ENCODE measurements at regions not wholly inside any gene's neighbourhood (a gene's known extent, or its start where the extent isn't known, plus 50 kb on each side); places are given as distances from the start of the nearest gene placed in this dataset.

DNA sequence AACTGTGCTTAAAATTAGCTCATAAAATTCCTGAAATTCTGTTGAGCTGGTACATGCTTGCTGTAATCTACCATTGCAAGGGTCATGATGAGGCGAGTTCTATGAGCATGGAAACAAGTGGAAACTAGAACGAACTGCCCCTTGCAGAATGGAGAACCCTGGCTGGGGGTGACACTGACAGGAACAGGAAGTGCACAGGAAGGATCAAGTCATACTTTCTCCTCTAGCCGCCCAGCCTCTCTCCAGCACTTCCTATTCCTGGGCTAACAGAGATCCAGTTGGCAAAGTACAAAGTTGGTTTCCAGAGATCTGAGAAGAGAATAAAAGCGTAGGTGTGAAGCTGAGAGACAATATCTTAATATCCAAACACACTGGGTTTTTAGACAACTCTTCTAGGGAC lies 414.2 kb upstream of the PODXL start:
- Mint-ChIP-seq H3K27ac (no peak overlapping the region), H3K27me3 (ENCODE audit: low read depth) (peaks cover 2% of the 10 kb centered on the region), H3K4me1 (ENCODE audit: low read depth) (no peaks in the 10 kb centered on the region), H3K9me3 (no peaks in the 10 kb centered on the region), H3K36me3 (ENCODE audit: low read depth) (no peaks in the 10 kb centered on the region), H3K4me3 (ENCODE audit: low read depth) (no peak overlapping the region)
- DNase-seq (ENCODE audit: low spot score): no peak
- intact Hi-C loops (cut with micrococcal nuclease): no loop called here

DNA sequence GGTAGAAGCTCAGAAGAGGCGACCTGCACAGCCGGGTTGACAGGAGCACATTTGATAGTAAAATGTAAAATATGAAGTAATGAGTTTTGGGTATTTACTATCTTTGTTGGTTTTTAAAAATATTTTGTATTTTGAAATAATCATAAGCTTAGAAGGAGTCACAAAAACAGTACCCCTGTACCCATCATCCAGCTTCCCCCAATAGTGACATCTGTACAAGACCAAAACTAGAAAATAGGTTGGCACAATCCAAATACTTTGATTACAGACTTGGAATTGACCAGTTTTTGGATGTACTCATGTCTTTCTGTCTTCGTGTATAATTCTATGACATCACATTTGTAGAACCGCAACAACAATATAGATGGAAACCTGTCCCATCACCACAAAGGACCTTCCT lies 413.1 kb upstream of the PODXL start:
- Mint-ChIP-seq H3K27me3 (ENCODE audit: low read depth) (peaks cover 2% of the 10 kb centered on the region), H3K9me3 (no peaks in the 10 kb centered on the region), H3K4me3 (ENCODE audit: low read depth) (no peak overlapping the region), H3K36me3 (ENCODE audit: low read depth) (no peaks in the 10 kb centered on the region), H3K27ac (no peak overlapping the region), H3K4me1 (ENCODE audit: low read depth) (no peaks in the 10 kb centered on the region)
- no peak for DNase-seq (ENCODE audit: low spot score)
- intact Hi-C loops (cut with micrococcal nuclease): no loop called here

DNA sequence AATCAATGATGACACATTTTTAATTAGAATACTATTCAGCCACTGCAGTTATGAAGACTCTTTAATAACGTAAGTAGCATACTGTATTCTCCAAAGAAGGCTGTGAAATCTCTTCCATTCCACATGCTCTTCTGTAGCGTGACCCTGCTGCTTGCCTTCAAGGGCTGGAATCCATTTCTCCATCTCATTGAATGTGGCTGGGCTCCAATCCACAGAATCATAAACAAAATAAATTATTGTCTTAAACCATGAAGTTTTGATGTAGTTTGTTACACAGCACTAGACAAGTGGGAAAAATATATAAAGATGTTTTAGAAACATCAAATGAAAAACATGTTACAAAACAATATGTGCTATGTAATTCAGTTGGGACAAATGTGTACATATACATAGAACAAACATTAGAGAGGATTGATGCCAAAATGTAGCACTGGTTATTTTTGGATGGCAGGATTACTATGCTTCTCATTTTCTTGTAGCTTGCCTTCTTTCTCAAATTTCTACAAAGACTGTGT lies 410.8 kb upstream of the PODXL start:
- Mint-ChIP-seq H3K4me1 (ENCODE audit: low read depth) (no peaks in the 10 kb centered on the region), H3K9me3 (no peaks in the 10 kb centered on the region), H3K27ac (no peak overlapping the region), H3K27me3 (ENCODE audit: low read depth) (peaks cover 2% of the 10 kb centered on the region), H3K36me3 (ENCODE audit: low read depth) (no peaks in the 10 kb centered on the region), H3K4me3 (ENCODE audit: low read depth) (no peak overlapping the region)
- intact Hi-C loops (cut with micrococcal nuclease): no loop called here
- DNase-seq (ENCODE audit: low spot score): no peak

DNA sequence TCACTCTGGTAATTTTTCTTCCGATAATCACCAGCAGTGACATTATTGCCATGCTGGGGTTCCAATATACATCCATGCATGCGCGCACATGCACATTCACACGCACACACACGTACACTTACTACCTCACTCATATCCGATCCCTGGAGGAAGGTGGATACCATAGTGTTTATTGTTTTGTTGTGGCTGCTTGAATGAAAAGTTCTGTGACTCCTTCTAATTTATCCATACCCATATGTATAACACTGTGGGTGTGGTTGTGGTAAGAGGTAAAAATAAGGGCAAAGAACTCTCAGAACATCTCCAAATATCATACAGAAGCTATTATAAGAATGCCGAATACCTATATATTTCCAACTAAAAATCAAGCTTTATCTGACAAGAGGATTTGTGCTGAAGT lies 407.8 kb upstream of the PODXL start:
- Mint-ChIP-seq H3K36me3 (ENCODE audit: low read depth) (no peaks in the 10 kb centered on the region), H3K9me3 (no peaks in the 10 kb centered on the region), H3K27ac (no peak overlapping the region), H3K27me3 (ENCODE audit: low read depth) (no peaks in the 10 kb centered on the region), H3K4me1 (ENCODE audit: low read depth) (no peaks in the 10 kb centered on the region), H3K4me3 (ENCODE audit: low read depth) (no peak overlapping the region)
- intact Hi-C loops (cut with micrococcal nuclease): no loop called here
- DNase-seq (ENCODE audit: low spot score): no peak

DNA sequence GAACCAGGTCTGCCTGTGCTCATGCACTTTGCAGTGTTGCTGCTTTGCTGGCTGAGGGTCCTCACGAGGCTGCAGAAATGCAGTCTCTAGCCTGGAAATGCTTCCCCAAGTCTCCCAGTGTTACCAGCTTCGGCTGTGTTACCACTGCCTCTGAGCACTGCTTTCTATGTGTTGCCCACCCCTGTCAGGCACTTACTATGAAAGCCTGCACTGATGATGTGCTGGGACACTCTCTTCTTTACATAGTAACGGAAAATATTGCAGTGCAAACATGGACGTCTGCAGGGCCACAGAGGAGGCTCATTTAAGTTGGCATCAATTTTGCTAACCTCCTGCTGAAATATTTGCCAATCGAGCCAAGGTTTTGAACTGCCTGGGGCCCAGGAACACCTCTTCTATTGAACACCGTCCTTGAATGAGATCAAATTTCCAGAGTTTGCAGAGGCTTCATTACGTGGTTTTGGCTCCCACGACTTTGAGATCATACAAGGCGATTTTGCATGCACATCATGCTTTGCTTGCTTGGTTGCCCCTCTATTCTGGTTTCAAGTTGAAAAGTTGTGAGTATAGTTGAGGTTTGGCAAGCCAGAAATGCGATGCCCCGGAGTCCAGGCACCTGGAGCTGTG lies 404.7 kb upstream of the PODXL start:
- no peak for DNase-seq (ENCODE audit: low spot score)
- Mint-ChIP-seq H3K9me3 (no peaks in the 10 kb centered on the region), H3K4me3 (ENCODE audit: low read depth) (no peak overlapping the region), H3K27ac (no peak overlapping the region), H3K27me3 (ENCODE audit: low read depth) (no peaks in the 10 kb centered on the region), H3K4me1 (ENCODE audit: low read depth) (no peaks in the 10 kb centered on the region), H3K36me3 (ENCODE audit: low read depth) (no peaks in the 10 kb centered on the region)
- intact Hi-C loops (cut with micrococcal nuclease): no loop called here

DNA sequence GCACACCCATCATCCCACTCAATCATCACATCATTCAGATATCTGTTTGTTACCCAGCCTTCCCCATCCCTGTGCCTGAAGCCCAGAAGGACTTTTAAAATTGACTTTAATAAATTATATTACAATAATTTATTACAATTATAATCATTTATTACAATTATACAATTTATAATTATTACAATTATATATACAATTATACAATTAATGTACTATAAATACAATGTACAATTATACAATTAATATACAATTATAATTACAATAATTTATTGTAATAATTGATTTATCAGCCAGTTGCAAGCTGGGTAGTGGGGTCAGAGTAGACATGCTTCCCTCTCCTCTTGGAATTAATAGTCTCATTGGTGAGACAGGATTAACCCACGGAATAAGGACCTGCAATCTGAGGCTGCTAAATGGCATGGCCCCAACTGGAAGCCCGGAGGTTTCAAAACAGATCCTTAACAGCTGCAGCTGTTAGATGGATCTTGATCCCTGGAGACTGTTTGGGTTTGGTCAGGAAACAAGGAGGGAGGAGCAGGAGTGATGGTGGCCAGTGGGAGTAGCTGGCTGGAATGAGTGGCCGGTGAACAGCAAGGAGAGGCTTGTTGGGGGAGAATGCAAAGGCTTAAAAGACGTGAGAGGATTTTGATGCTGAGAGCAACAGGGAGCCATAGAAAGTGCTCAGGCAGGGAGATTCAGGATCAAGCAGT lies 402.8 kb upstream of the PODXL start:
- Mint-ChIP-seq H3K36me3 (ENCODE audit: low read depth) (no peaks in the 10 kb centered on the region), H3K4me1 (ENCODE audit: low read depth) (no peaks in the 10 kb centered on the region), H3K4me3 (ENCODE audit: low read depth) (no peak overlapping the region), H3K9me3 (no peaks in the 10 kb centered on the region), H3K27ac (no peak overlapping the region), H3K27me3 (ENCODE audit: low read depth) (no peaks in the 10 kb centered on the region)
- no peak for DNase-seq (ENCODE audit: low spot score)
- intact Hi-C loops (cut with micrococcal nuclease): no loop called here

DNA sequence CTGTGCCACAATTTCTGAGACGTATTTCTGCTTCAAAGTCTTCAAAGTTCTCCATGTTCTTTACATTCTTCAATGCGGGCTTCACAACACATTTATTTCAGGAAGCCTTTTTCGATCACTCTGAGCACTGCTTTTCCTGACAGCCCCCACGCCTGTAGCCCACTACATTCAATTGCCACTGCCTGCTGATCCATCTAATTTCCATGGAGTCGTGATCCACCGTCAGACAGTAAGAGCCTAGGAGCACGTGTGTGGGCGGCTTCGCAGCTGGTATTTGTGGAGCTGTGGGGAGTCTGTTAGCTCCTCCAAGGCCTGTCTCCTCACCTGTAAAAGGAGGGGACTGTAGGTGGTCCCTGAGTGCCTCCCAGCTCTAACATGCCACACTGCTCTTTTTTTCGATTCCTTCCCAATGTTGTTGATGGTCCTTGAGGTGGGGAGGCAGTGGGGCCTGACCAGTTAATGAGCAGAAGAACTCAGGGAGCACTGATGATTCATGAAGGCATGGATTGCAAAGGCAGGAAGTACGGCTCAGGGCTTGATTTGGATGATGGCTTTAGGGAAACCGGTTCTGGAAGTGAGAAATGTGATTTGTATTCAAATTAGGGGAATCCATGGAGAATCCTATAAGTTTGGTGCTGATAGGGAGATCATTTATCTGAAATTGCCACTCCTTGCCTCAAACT lies 401.1 kb upstream of the PODXL start:
- no peak for DNase-seq (ENCODE audit: low spot score)
- Mint-ChIP-seq H3K4me3 (ENCODE audit: low read depth) (no peak overlapping the region), H3K9me3 (no peaks in the 10 kb centered on the region), H3K4me1 (ENCODE audit: low read depth) (no peaks in the 10 kb centered on the region), H3K27me3 (ENCODE audit: low read depth) (no peaks in the 10 kb centered on the region), H3K27ac (no peak overlapping the region), H3K36me3 (ENCODE audit: low read depth) (no peaks in the 10 kb centered on the region)
- intact Hi-C loops (cut with micrococcal nuclease): no loop called here

DNA sequence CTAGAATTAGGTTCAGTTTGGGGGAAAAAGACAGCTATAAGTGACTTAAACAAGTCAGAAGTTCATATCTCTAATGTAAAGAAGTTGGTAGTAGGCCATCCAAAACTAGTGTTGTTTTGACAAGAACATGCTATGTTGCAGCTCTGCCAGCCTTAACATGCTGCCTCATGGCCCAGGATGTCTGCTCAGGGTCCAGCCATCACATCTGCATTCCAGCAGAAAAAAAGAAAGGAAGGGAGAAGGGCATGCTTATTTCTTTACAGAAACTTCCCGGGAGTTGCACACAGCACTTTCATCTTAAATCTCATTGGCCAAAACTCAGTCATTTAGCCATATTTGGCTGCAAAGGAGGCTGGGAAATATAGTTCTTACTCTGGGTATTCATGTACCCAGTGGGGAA lies 400.4 kb upstream of the PODXL start:
- DNase-seq (ENCODE audit: low spot score): no peak
- no peaks in the 10 kb centered on the region for H3K9me3 Mint-ChIP-seq

DNA sequence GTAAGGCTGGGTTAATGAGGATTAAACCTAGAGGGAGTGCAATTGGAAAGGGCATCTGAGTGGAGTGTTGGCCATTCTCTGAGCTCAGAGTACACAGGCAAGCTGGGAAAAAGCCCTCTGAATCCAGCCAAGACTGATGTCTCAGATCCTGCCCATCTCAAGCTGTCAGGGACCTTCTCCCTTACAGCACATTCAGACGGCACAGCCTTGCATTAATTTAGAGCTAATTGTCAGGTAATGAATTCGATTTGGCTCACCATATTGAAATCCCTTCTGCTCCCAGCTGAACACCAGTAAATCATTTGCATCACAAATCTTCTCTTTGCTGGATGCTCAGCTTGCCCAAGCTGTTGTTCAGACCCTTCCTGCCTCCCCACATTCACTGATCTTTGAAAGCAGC lies 399.3 kb upstream of the PODXL start:
- no peak for DNase-seq (ENCODE audit: low spot score)
- H3K36me3 Mint-ChIP-seq (ENCODE audit: low read depth): no peaks in the 10 kb centered on the region
- no peak overlapping the region for H3K4me3 Mint-ChIP-seq (ENCODE audit: low read depth)
- H3K4me1 Mint-ChIP-seq (ENCODE audit: low read depth): no peaks in the 10 kb centered on the region
- intact Hi-C loops (cut with micrococcal nuclease): no loop called here
- no peaks in the 10 kb centered on the region for H3K9me3 Mint-ChIP-seq
- no peak overlapping the region for H3K27ac Mint-ChIP-seq
- H3K27me3 Mint-ChIP-seq (ENCODE audit: low read depth): no peaks in the 10 kb centered on the region

More for the DNA sequence above, 400.4 kb upstream of the PODXL start:
- no peaks in the 10 kb centered on the region for H3K36me3 Mint-ChIP-seq (ENCODE audit: low read depth)
- no peaks in the 10 kb centered on the region for H3K4me1 Mint-ChIP-seq (ENCODE audit: low read depth)
- H3K4me3 Mint-ChIP-seq (ENCODE audit: low read depth): no peak overlapping the region
- intact Hi-C loops (cut with micrococcal nuclease): no loop called here
- H3K27me3 Mint-ChIP-seq (ENCODE audit: low read depth): no peaks in the 10 kb centered on the region
- H3K27ac Mint-ChIP-seq: no peak overlapping the region

DNA sequence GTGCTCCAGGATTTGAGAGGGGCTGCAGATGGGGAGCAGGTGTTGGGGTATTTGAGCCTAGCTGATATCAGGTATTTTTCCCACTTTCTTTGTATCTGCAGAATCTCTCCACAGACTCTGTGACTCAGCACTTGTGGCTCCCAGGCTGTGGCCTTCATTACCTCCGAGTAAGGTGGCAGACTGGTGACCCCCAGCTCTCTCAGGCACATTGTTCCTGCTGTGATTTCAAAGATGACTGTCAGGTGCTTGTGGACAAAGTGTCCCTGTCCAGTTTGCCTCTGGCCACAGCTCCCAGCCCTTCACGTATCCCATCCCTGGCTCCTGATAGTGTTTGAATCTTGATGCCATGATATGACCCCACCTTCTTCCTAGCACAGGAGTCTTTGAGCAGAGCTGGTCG lies 396.8 kb upstream of the PODXL start:
- DNase-seq (ENCODE audit: low spot score): no peak
- Mint-ChIP-seq H3K27ac (no peak overlapping the region), H3K9me3 (no peaks in the 10 kb centered on the region), H3K4me3 (ENCODE audit: low read depth) (no peak overlapping the region), H3K36me3 (ENCODE audit: low read depth) (no peaks in the 10 kb centered on the region), H3K4me1 (ENCODE audit: low read depth) (no peaks in the 10 kb centered on the region), H3K27me3 (ENCODE audit: low read depth) (peaks cover 4% of the 10 kb centered on the region)
- intact Hi-C loops (cut with micrococcal nuclease): no loop called here

DNA sequence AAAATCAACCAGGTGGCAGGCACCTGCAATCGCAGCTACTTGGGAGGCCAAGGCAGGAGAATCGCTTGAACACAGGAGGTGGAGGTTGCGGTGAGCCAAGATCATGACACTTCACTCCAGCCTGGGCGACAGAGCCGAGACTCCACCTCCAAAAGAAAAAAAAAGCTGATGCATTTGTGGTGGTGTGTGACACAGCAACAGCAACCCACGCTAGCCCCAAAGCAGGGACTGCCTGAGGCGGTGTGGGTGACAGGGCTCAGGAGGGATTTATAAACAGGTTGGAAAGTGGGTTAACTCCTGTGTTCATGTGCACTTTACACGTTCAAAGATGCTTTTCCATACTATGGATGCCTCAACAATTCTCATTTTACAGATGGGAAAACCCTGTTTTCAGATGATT lies 395.9 kb upstream of the PODXL start:
- no peaks in the 10 kb centered on the region for H3K36me3 Mint-ChIP-seq (ENCODE audit: low read depth)
- H3K9me3 Mint-ChIP-seq: no peaks in the 10 kb centered on the region
- DNase-seq (ENCODE audit: low spot score): no peak
- H3K27ac Mint-ChIP-seq: no peak overlapping the region
- H3K4me3 Mint-ChIP-seq (ENCODE audit: low read depth): no peak overlapping the region
- no peaks in the 10 kb centered on the region for H3K4me1 Mint-ChIP-seq (ENCODE audit: low read depth)
- H3K27me3 Mint-ChIP-seq (ENCODE audit: low read depth): peaks cover 4% of the 10 kb centered on the region
- intact Hi-C loops (cut with micrococcal nuclease): no loop called here

DNA sequence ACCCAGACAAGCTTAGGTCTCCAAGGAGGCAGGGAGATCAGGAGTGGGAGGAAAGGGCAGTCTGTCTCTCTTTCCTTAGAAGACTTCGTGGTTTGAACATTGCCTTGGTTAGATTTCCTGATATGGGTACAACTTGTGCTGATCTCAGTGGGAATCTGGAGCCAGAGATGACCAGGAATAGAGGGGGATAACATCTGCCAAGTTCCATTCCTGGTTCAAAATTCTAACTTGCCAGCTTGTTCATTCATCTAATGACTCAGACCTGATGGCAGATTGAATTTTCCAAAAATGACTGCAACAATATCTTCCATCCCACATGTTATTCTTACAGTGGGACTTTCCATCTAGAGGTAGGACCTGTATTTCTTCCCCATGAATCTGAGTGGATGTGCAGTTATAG lies 394.3 kb upstream of the PODXL start:
- intact Hi-C loops (cut with micrococcal nuclease): no loop called here

DNA sequence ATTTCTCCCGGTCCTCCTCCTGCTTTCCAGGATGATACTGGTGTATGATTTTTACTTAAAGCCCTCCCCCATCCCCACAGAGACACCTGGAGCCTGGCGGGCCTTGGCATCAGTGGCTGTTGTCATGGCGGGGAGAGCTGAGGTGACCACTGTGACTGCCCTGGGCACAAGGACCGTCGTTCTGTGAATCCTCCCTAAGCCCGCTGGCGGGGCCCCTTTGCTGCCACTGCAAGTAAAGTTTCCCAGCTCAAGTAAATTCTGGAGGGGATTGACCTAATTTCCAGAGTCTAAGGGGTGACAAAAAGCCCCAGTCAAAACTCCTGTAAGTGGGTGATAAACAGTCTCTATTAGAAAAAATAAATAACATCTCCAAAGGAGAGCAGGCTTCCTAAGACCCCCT lies 393.2 kb upstream of the PODXL start:
- Mint-ChIP-seq H3K4me3 (ENCODE audit: low read depth) (no peak overlapping the region), H3K4me1 (ENCODE audit: low read depth) (peaks cover 4% of the 10 kb centered on the region), H3K36me3 (ENCODE audit: low read depth) (no peaks in the 10 kb centered on the region), H3K27ac (no peak overlapping the region), H3K9me3 (no peaks in the 10 kb centered on the region), H3K27me3 (ENCODE audit: low read depth) (peaks cover 10% of the 10 kb centered on the region)
- DNase-seq (ENCODE audit: low spot score): no peak
- intact Hi-C loops (cut with micrococcal nuclease): loop anchor here (10.0 kb wide), 1 partner anchor 625 kb away; the partner anchor contains the start of gene PLXNA4

More for the DNA sequence above, 394.3 kb upstream of the PODXL start:
- no peak for DNase-seq (ENCODE audit: low spot score)
- Mint-ChIP-seq H3K27me3 (ENCODE audit: low read depth) (peaks cover 10% of the 10 kb centered on the region), H3K36me3 (ENCODE audit: low read depth) (no peaks in the 10 kb centered on the region), H3K9me3 (no peaks in the 10 kb centered on the region), H3K4me1 (ENCODE audit: low read depth) (no peaks in the 10 kb centered on the region), H3K27ac (no peak overlapping the region), H3K4me3 (ENCODE audit: low read depth) (no peak overlapping the region)
